UCSD-AML1 (cell line): ENCODE measurements at regions not wholly inside any gene's neighbourhood (a gene's known extent, or its start where the extent isn't known, plus 50 kb on each side); places are given as distances from the start of the nearest gene placed in this dataset.

Experiments
- DNase-seq: peaks from one replicate; lab custom pipeline; 2025; ENCODE audit not compliant: unreplicated experiment; lab: John Stamatoyannopoulos, UW

DNA sequence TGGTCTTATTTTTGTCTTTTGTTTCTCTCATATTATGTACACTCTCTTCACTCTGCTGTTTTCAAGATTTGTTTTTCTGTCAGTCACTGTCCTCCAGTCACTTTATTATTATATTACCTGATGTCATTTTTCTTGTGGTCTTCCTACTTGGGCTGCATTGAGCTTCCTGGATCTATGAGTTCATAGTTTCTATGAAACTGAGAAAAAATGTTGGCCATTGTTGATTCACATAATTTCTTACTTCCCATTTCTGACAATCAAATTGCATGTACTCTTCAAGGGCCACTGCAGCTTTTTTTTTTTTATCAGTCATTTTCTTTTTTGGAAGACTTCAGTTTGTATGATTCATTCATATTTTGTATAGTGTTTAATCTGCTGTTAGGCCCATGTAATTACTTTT, 1180.6 kb upstream of the GBE1 start:
- DNase-seq = no peak

DNA sequence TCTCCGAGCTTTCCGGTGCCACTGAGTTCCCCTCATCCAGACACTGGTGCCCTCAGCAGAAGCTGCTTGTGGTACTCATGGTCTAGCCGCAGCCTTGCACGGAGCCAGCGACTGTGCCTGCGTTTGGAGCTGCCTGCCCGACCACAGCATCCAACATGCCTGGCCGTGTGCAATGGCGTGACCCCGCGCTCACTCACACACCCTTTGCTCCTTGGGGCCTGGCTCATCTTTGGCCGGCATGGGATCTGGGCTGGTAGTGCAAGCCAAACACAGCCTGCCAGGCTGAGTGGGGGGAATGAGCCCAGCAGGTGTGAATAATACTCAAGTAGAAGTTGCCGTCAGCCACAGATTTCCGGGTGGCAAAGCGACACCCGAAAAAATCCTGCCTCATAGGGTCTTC, 1178.7 kb upstream of the GBE1 start:
- DNase-seq = peak; percentile 5

DNA sequence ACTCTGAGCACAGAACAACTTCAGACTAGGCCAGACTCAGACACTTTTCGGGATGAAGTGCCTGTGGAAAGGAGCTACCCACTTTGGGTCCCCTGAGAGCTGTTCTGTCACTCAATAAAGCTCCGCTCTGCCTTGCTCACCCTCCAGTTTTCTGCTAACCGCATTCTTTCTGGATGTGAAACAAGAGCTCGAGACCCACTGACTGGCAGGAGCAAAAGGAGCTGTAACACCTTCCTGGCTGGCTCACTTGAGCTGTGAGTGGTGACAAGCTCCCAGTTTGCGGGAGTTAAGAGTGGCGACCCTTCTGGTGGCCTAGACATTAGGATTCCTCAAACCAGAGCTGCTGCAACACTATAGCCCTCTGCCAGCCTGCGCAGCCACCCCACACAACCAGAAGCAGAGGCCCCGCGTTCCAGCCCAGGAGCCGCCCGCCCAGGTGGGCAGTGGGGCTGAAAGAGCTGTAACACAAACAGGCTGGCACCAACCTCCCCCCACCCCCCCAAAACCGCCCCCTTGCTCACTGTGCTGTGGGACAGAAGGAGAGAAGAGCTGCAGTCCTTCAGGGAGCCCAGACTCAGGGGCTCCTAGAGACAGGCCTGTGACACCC, 1178.1 kb upstream of the GBE1 start:
- DNase-seq = no peak

DNA sequence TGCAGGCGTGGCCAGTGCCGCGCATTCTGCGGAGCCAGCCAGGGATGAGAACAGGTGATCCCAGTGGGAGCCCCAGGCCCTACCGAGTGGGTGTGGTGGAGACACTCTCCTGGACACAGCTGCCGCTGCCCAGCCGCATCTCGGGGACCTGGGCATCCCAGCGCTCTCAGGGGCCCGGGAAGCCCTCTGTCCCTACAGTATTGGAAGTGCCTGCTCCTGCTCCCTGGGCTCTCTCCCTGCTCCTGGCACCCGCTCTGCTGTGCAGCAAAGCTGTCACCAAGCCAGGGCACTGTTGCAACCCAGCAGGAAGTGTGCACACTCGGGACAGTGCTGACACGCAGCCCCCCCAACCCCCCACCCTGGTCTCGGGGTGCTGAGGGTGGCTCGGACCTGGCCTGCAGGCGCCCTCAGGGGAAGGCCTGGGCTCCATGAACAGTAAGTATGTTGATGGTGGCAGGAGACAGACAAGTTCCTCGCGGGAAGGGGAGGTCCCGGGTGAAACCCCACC, 1177.4 kb upstream of the GBE1 start:
- no peak for DNase-seq

DNA sequence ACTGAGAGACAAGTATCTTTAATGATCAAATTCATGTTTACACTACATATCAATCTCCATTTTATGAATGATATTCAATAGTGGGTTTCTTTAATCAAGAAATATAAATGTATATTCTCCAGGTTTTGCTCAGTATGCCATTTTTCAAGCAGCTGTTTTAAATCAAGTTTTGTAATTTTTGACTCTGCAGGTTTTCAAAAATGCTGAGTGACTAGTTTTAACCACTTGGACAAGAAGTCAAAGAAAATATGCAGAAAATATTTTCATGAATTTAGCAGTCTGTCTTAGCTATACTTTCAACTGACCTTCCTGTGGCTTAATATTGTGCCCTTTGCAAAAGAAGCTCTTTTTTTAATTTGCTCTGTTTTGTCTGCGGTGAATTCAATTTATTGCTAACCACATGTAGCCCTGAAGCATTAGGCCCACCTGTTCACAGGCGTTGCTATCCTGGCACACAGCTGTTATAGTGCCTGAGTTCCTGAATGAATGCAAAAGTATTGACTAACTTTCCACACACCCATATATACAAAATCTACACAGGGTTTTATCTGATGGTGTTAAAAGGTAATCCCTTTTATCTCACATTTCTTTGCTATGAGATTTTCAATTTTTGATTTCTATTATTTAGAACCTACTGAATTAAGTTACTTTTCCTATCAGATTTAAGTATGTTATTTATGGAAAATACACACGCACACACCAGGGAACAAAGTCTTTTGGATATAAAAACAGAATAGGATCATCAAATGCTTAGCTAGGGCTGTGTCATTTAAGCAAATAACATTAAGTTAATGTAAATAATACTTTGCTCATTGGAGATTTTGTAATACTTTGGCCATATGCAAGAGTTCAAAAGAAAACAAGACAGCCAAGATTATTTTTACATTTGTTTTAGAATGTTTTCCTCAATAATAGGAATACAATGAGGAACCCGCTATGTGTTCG, 1166.1 kb upstream of the GBE1 start:
- DNase-seq = no peak

DNA sequence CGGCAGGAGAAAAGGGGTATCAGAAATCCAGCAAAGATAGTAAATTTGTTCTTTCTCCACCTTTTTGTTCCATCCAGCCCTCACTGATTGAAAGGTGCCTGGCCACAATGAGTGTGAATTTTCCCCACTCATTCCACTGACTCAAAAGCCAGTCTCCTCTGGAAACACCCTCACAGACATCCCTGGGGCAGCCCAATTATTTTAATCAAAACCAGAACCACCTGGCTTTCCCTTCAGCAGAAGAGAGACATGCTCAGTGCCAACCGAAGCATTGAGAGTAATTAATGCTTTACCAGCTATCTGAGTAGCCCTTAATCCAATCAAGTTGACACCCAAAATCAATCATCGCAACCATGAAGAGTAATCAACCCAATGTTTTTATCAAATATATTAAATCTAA, 1129.6 kb upstream of the GBE1 start:
- no peak for DNase-seq

DNA sequence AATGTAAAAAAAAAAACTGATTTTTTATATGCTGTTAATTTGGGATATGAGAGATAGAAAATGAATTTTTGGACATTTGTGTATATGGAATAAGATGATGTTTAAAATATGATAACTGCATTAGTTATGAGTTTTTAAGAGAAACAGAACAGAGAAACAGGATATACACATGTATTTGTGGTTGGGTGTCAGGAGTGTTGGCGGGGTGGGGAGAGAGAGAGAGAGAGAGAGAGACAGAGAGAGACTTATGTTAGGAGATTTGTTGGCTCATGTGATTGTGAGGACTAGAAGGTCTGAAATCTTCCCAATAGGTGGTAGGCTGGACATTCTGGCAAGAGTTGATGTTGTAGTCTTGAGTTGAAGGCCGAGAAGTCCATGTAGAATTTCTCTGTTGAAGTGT, 1121.6 kb upstream of the GBE1 start:
- no peak for DNase-seq

DNA sequence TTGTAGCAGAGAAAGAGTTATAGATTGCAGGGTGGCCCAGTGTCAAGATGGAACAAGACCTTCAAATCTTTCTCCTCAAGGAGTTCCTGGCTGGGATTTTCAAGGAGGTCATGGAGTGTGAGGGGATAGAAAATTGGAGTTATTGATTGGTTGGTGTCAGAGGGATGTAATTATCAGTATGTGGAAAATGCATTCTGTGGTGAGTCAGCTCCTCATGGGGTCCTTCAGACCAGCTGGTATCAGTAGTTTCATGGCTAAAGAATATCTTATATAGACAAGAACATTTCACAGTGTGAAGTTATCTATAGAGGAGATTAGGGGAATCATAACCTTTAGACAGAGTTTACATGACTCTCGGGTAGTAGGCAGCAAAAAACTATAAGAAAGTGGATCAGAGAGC, 1114.0 kb upstream of the GBE1 start:
- DNase-seq = no peak

DNA sequence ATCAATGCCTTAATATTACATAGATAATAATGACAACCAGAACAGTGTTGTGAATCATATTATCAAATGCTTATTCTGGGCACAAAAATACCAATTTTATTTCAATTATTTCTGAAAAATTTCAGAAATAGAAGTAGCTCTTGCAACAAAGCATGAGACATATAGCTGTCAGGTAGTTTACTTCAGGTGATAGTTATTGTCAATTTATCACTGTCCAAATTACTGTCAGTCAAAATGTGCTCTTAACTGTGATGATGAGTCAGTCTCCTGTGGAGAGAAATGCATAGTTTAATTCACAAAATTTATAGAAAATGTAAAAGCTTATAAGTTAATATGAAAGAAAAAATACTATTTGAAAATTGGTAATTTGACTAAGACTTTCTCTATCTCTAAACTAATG, 1078.4 kb upstream of the GBE1 start:
- no peak for DNase-seq

DNA sequence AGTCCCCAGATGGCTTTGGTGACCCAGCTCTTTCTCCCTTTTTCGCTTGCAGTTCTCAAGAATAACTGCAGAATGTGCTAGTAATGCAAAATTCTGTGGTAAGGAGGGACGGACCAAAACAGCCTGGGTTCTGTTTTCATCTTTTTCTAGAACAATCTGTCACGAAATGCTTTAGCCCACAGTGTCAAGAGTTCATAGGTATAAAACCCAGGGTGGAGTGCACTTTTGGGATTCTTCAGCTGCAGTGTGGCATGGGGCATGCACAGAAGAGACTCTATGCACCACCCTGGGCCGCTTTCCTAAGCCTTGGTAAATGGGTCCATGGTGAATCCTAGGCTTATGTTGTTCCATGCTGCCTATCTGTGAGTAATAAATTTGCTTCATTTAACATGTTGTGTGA, 1072.7 kb upstream of the GBE1 start:
- no peak for DNase-seq

DNA sequence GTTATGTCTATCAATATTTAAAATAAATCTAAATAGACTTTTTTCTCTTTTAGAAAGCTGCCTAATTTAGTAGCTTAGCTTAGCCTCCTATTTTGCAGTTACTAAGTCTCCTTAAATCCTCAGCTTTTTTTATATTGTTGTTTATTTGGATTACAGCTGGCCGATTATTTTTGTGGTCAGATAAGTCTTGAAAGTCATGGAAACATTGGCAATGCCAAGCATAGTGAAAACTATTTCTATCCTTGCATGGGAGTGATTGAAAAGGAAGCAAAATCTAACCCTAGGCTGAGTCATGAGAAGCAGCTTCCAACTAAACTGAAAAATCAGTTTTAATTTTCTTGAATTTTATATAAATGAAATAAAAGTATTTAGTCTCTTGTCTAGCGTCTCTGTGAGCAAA, 1063.0 kb upstream of the GBE1 start:
- no peak for DNase-seq

DNA sequence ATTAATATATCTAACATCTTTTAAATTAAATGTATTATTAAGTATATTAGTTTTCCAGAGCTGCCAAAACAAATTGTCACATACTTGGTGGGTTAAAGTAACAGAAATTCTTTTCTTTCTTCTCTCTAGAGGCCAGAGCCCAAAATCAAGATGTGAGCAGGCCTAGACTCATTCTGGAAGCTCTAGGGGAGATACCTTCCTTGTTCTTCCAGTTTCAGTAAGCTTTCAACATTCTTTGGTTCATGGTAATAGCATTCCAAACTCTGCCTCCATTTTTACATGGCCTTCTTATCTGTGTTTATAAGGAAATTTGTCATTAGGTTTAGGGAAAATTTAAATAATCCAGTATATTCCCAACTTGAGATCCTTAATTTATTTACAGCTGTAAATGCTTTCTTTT, 1054.6 kb upstream of the GBE1 start:
- DNase-seq = no peak

DNA sequence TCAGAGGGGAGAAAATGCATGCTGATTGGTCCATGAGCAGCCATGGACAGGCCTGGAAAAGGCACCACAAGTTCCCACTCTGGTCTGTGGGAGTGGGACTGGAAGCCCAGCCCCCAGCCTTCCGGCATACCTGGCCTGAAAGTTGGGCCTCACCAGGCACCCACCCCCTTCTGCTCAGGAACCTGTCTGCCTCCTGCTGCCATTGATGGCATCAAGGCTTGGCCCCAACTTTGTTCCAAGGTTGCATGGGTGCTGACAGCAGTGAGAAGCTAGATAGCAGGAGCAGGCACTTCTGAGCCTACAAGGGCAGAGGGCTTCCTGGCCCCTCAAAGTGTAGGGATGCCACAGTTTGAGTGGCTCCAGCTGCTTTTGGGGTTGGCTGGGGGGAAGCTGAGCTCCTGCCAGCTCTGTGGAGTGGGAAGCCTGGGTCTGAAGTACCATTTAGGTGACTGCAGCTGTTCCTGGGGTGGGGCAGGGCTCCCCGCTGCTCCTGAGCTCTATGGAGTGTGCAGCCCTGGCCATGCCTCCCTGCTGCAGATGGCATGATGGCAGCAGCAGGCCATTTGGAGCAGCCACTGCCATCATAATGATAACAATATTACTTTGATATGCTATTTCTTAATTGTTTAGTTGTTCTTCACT, 1054.1 kb upstream of the GBE1 start:
- peak; percentile 3 for DNase-seq

DNA sequence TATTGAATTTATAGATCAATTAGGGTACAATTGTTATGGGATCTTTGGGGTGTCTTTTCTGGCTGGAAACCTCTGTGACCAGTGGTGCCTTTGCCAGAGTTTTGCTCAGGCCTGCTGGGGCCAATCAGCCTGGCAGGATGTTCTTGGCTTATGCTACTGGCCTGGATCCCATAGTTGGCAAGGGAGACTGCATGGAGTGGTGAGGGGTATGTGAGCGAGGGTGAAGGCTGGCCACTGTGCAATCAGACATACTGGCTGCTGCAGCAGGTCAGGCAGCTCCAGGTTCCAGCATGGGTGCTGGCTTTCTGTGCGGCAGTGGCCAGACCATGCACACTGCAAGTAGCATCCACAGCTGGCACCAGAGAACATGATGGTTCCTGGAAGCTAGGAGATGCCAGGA, 1053.2 kb upstream of the GBE1 start:
- DNase-seq = no peak

DNA sequence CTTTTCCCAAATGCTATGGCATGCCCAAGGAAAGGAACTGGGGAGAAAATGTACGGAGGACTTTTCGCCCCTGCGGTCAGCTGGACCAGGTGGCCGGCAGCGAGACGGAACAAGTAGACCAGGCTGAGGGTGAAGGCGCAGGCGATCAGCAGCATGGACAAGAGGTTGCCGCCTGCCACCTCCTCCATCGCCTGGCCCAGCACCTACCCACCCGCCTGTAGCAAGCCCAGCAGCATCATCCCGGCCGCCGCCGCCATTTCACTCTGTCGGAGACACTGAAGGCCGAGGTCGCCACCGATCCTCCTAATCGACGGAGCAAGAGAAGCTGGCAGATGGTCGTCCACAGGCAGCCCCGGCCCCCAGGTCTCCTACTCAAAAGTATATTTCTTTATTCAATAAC, 1046.3 kb upstream of the GBE1 start:
- no peak for DNase-seq

DNA sequence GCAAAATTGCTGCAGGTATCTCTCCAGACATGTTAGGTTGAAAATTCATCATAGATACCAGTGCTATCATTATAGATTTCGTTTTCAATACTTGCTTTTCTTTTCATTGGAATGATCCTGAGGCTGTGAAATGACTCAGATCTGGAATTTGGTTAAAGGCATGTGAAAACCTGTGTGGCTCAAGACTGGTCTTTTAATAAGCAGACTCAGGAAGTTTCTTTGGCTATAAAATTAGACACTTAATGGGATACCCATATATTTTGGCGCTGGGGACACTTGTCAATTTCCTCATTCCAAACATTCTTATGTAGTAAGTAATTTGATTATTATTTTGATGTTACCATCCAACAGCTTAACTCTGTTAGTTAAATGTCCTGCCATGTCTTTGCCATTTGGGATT, 1041.1 kb upstream of the GBE1 start:
- DNase-seq = no peak

DNA sequence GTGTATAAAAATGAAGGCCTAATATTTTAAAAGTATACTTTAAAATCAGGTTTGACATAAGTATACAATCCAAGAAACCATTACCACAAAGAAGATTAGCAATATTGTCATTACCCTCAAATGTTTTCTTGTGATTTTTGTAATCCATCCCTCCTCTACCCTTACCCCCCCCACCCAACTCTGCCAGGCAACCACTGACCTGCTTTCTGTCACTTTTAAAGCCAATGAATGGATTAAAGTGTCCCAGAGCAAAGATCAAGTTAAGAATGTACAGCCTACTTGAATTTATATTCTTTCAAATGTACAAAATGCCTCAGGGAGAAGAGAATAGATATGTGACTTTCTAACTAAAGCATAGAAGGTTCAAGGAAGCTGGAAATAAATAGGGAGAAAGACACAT, 1038.8 kb upstream of the GBE1 start:
- DNase-seq = no peak

DNA sequence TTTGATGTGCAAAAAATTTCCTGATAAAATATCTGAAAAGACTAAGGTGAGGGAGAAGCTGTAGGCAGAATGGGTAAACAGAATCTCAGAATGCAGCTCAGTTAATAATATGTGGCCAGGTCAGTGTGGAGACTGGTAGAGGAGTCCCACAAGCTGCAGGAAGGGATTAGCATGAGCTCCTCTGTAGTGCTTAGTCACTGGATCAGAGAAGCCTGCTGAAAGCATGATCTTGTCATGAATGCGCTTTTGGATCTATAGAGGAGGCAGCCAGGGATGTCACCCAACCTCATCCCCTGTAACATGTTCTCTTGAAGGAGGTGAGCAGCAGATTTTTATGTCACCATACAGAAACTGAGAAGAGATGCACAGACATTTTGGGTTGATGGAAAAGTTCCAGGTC, 1035.3 kb upstream of the GBE1 start:
- no peak for DNase-seq

DNA sequence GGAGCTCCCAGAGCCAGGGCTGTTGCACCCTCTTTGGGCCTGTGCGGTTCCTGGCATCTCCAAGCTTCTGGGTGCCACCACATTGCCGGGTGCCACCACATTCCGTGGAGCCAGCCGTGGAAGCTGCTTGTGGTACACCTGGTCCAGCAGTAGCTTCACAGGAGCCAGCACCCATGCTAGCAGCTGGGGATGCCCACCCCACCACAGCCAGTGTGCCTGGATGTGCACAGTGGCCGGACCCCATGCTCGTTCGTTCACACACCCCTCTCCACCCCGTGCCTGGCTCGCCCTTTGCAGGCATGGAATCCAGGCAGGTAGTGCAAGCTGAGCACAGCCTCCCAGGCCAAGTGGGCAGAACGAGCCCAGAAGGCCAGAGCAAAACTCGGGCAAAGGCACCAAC, 1029.8 kb upstream of the GBE1 start:
- DNase-seq = no peak

DNA sequence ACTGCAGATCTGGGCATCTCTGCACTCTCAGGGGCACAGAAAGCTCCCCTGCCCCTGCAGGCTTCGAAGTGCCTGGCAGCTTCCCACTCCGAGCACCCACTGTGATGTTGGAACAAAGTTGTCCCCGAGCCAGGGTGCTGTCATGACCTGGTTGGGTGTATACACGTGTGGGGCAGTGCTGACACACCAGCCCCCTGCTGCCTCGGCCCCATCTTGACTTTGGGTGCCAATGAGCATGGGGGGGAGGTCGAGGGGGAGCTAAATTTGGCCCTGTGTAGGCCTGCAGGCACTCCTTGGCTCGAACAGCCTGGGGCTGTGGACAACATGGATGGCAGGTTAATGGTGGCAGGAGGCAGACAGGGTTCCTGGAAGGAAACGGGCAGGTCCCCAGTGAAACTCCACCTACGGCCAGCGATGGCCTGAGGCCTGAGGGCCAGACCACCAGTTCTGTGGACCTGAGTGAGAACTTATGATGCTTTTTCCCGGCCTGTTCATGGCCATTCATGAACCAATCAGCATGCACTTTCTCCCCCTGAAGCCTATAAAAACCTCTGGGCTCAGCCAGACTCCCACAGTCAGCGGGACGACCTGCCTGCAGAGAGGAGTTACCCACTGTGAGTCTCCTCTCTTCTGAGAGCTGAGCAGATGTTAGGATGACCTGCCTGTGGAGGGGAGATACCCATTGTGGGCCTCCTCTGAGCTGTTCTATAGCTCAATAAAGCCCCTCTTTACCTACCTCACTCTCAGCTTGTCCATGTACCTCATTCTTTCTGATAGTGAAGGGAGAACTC, 1029.1 kb upstream of the GBE1 start:
- DNase-seq = peak; percentile 3

DNA sequence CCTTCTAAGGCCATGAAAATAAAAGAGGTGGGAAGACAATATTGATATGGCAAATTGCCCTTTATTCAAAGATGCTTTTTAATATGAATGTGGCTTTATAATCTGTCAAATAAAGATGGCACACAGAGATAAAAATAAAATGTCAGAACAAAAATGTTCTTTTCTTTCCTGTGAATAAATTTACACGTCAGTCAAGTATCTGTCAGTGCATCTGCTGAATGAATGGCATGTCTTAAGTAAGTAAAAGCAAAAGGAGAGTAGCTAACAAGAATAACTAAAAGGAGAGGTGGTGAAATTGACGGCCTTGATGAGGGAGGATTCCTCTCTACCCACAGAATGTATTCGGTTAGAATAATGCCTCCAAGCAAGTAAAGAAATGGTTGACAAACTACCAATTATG, 1021.7 kb upstream of the GBE1 start:
- no peak for DNase-seq
